ENCODE measurements at regions not wholly inside any gene's neighbourhood (a gene's known extent, or its start where the extent isn't known, plus 50 kb on each side); places are given as distances from the start of the nearest gene placed in this dataset.

DNA sequence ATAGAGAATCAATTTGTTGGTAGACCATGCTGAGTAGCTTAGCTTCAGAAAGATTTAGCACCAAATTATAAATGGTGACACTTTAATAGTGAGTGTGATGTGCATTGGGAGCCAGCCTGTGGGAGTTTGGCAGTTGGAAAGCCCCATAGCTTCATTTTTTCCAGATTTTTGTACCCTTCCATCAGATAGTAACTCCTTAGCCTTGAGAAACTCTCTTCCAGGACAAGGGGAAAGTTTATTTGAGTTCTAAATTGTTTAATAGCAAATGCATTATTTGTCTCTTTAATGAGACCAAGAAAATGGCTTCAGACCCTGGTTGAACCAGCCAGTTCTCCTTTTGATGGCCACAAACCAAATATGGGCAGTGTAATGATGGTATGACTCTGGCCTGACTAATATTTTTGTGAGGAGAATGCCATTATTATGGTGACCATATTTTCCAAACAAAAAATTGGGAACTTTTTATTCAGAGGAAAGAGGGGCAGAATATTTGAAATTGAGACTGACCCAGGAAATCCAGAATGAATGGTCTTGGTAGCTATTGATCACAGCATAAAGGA lies 49.8 kb downstream of the PLCE1 start:
- TF ChIP-seq GATA3 (IDR thresholded peaks at IDR 0.05; ENCODE audit: low read depth, low read length) (no peak), GATA2 (IDR thresholded peaks at IDR 0.05; ENCODE audit: low read depth, low read length) (no peak)

DNA sequence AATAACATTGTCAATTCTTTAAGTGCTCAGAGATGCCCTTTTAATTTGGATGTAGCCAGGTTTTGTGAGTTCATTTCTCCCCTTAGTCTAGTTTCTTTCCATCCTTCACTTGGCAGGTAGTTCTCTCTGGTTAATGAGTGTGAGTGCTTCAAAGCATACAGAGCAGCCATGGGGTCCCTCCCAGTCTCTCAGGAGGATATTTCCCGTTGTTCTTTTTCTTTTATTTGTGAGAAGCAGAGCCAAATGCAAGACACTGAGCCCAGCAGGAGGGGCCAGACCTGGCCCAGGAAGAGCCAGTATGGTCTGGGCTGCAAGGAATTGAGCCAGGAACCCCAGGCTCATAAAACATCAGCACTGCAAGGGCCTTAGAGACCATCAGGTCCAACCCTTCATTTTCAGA lies 52.4 kb downstream of the PLCE1 start:
- TF ChIP-seq GATA2 (IDR thresholded peaks at IDR 0.05; ENCODE audit: low read depth, low read length) (no peak), GATA3 (IDR thresholded peaks at IDR 0.05; ENCODE audit: low read depth, low read length) (no peak)

DNA sequence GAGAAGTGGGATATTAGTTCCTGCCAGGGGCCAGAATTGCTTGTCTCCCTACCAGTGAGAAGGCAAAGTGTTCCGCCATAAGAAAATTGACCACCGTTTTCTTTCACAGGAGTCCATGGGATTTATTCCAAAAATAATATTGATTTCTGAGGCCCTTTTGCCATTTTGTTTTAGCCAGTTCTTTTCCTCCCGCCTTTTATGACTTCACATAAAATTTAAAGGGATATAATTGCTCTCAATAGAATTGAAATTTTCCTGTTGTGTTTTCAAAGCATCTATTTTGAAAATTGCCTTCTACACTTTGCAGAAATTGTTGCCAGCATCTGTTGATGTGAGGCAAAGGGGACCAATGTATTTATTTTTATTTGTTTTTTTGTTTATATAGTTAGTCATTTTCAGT lies 53.6 kb downstream of the PLCE1 start:
- TF ChIP-seq GATA2 (IDR thresholded peaks at IDR 0.05; ENCODE audit: low read depth, low read length) (no peak), GATA3 (IDR thresholded peaks at IDR 0.05; ENCODE audit: low read depth, low read length) (no peak)

DNA sequence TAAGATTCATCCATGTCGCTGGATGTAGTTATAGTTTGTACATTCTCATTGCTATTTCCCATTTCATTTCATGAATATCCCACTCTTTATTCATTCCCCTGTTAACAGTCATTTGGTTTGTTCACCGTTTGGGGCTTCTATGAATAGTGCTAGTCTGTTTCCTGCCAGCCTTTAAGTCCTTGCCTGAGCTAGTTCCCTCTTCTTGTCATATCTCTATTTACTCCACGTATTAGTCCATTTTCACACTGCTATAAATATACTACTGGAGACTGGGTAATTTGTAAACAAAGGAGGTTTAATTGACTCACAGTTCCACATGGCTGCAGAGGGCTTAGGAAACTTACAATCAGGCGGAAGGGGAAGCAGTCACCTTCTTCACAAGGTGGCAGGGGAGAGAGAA lies 56.2 kb downstream of the PLCE1 start:
- TF ChIP-seq GATA2 (IDR thresholded peaks at IDR 0.05; ENCODE audit: low read depth, low read length) (no peak), GATA3 (IDR thresholded peaks at IDR 0.05; ENCODE audit: low read depth, low read length) (no peak)

DNA sequence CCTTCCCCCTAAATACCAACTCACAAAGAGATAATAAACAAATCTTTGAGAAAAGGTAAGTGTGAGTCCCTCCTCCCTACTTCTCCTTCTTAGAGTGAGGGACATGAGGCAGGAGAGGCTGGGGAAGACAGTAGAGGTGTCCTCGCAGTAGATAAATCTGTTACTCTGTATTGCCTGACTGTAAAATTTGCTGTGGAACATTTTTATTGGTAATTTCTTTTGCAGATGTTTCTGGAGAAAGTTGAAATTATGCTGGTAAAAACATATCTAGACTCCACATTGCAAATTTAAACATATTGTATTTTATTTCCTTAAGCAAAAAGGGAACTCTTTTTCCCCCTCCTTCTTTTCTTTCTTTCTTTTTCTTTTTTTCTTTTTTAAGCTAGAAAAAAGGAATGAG lies 58.5 kb downstream of the PLCE1 start:
- TF ChIP-seq GATA3 (IDR thresholded peaks at IDR 0.05; ENCODE audit: low read depth, low read length) (no peak), GATA2 (IDR thresholded peaks at IDR 0.05; ENCODE audit: low read depth, low read length) (no peak)

DNA sequence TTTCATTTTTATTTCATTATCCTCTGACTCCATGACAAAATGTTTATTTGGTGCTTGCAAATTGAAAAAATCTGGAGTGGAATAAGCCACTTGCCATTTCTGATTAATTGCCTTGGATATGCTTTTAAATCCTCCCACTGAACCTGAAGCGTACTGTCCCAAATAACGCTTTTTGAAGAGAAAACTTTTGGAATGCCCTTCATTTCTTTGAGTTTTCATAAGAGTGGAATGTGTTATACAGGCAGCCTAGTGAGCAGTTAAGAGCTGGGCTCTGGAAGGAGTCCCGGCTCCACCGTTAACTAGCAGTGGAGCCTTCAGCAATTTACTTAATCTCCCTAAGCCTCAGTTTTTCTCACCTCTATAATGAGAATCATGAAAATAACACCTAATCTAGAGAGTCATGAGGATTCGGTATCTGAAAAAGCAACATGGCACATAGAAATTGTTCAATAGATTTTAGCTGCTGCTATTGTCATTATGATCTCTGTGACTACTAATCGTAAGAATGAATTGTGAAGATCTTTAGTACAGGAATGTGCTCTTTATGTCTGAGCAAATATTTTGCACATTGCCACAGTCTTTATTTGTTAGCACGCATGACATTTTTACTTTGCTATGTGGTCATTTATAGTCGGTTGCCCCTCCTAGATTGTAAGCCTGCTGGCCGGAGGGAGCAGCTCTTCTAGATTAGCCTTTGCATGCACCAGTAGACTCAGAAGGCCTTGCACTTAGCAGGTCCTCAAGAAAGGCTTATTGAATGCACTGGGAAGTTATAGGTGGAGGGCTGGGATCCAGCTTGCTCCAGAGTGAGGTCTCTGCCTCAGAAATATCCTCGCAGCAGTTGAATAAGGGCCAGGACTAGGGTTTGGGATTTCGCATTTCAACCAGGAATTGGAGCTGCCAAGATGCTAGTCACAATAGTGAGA lies 59.4 kb downstream of the PLCE1 start:
- no peak for TF ChIP-seq GATA3 (IDR thresholded peaks at IDR 0.05; ENCODE audit: low read depth, low read length)
- no peak for TF ChIP-seq GATA2 (IDR thresholded peaks at IDR 0.05; ENCODE audit: low read depth, low read length)

DNA sequence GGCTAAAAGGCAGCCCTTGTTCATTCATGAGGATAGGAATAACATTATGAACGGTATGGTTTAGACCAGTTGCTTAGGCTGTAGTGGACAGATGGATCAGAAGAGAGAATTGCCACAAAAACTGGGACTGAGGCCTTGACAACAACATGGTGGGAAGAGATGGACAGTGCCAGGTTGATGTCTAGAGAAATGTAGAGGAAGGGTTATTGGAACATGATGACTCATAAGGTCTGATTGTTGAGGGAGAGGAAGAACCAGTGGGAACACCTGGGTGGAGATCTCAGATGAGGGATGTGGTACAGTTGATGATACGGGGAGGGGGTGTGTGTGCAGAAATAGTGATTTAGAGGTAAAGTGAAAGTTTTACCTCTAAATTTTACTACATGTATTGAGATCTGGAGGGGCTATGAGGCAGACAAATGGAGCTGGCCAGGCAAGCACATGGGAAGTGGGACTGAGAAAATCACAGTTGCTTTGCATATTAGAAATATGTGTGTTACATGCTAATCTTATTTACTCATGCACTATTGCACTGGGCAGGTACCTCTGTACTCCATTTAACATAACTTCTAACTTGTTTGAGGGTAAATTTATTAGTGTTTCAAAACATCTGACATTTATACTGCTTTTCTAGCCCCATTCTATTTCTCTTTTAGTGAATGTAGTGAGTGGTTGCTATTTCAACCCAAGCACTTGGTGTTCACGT lies 65.6 kb downstream of the PLCE1 start:
- TF ChIP-seq GATA2 (IDR thresholded peaks at IDR 0.05; ENCODE audit: low read depth, low read length) = no peak
- TF ChIP-seq GATA3 (IDR thresholded peaks at IDR 0.05; ENCODE audit: low read depth, low read length) = no peak

DNA sequence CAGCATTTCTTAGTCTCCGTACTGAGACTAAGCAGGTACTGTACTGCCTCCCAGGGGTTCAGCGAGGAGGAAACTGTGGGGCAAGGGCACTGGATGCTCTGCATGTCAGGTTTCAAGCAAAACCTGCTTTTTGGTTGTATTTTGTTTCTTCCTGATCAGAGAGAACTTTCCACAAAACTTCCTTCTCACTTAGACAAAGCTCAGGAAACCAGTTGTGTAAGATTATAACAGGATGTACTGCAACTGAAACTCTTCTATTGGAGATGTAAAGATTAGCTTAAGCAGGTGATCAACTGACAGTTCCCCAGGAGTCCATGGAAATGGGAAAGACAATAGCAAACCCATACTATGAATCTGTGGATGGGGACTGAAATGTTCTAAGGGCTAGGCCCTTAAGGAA lies 67.3 kb downstream of the PLCE1 start:
- TF ChIP-seq GATA2 (IDR thresholded peaks at IDR 0.05; ENCODE audit: low read depth, low read length) = no peak
- no peak for TF ChIP-seq GATA3 (IDR thresholded peaks at IDR 0.05; ENCODE audit: low read depth, low read length)

DNA sequence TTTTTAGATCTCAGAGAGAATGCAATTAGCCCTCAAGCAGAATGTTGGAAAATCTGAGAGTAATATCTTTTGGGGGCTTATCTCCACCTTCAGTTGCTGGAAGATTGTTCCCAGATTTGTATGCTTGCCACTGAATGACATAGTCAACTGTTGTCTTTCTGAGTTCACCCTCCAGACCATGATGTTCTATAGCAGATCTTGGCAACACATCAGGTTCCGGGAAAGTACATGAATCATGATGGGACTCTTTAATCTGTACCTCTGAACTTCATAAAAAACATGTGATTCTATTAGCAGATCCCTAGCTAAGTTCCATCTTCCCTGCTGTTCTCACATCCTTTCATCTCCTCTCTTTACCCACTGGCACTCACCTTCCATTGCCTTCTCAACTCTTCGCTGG lies 68.9 kb downstream of the PLCE1 start:
- no peak for TF ChIP-seq GATA3 (IDR thresholded peaks at IDR 0.05; ENCODE audit: low read depth, low read length)
- TF ChIP-seq GATA2 (IDR thresholded peaks at IDR 0.05; ENCODE audit: low read depth, low read length) = no peak

DNA sequence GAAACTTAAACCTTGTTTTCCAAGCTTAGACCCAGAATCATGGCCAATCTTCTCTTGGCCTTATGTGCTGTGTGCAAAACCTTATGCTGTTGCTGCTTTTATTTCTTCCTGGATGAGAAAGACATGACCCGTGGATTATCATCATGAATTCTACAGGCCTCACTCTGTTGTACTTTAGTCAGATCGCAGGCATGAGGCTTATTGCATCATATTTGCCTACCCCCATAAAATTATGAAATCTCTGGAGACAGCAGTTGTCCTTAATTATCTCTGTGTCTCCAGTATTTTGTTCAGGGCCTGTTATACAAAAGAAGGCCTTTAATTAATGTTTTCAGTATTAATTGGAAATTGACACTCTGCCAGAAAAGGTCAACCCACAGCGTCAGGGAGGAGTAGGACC lies 71.6 kb downstream of the PLCE1 start:
- TF ChIP-seq GATA2 (IDR thresholded peaks at IDR 0.05; ENCODE audit: low read depth, low read length) (no peak), GATA3 (IDR thresholded peaks at IDR 0.05; ENCODE audit: low read depth, low read length) (no peak)

DNA sequence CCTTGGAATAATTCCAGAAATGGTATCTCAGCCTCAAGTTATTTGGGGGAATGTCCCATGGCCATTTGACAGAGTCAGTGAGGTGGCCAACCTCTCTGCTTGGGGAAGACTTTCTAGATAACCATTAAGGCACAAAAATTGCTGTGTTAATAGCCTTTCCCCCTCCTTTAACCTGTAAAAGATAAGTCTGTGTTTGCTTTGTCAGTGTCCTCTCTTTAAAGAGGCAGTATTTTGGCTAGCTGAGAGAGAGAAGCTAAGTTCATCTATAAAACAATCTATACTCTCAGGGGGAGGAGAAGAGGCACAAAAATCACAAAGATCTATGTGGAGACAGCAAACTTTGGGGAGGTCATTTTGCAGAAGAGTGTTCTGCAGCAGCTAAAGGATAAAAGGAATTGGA lies 72.1 kb downstream of the PLCE1 start:
- TF ChIP-seq GATA3 (IDR thresholded peaks at IDR 0.05; ENCODE audit: low read depth, low read length) = no peak
- no peak for TF ChIP-seq GATA2 (IDR thresholded peaks at IDR 0.05; ENCODE audit: low read depth, low read length)

DNA sequence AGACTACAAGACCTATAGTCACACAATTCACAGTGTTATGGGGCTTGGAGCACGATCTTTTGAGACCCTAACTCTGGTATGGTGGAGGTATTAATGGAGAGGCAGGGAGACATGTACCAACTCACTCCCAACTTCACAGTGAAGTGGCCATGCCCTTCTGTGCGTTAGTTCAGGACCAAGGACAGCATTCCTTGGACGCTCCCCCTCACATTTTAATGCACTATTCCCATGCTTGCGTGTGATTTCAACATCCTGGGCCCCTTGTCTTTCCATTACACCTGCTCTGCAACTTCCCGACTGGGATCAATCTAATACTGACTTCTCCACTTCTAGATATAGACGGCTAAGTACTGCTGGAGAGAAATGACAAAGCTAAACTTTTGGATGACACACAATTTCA lies 72.7 kb downstream of the PLCE1 start:
- TF ChIP-seq GATA3 (IDR thresholded peaks at IDR 0.05; ENCODE audit: low read depth, low read length) (no peak), GATA2 (IDR thresholded peaks at IDR 0.05; ENCODE audit: low read depth, low read length) (no peak)

DNA sequence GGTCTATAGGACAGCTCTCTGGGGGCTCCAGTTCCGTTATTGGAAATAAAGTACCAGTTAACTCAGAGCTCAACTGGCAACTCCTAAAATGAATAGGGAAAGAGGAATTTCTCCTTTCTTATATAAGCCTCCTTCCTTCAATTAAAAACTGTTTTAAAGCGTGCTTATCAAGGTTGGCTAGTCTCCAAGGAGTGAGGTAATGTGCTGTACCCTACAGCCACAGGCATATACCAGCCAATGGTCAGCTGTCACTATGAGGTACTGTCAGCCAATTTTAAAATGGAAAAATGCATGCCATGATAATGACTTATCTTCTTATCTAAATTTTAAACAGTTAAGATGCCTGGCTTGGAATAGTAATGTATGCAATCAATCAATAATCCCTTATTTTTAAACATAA lies 76.2 kb downstream of the PLCE1 start:
- TF ChIP-seq GATA2 (IDR thresholded peaks at IDR 0.05; ENCODE audit: low read depth, low read length) (no peak), GATA3 (IDR thresholded peaks at IDR 0.05; ENCODE audit: low read depth, low read length) (no peak)

DNA sequence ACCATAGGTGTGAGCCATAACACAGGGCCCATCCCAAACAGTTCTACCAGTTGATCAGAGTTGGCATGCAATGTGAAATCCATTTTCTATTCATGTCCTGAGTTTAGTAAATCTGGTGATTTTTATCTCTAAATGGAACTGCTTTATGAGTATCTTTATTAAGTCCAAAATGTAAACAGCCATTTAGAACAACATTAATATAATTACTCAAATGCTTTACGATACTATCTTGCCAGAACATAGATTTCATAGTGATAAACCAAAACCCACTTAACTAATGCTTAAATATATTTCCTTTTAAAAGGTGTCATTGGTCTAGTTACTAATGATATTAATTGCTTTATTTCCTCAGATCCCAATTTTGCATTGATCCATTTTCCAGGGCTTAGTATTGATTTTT lies 80.7 kb downstream of the PLCE1 start:
- TF ChIP-seq GATA3 (IDR thresholded peaks at IDR 0.05; ENCODE audit: low read depth, low read length) = no peak
- 0 out of 2 replicates have a peak, but pooled peaks have one; percentile 31 for TF ChIP-seq GATA2 (IDR thresholded peaks at IDR 0.05; ENCODE audit: low read depth, low read length)

DNA sequence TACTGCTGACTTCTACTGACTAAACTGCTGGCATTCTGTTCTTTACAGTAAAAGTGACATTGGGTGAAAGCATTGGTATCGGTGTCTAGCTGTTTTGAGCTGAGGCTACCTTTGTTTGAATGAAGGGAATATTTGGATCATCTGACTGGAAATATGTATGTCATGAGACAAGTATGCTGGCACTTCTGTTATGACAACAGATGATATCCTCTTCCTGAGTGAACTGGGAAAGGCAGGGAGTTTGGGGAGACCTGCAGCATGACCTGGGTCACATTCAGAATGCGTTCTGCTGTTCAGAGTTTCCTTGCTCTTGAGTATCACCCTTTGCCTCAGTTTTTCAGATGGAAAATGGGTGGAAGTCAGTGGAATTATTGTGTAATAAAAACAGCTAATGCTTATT lies 81.8 kb downstream of the PLCE1 start:
- TF ChIP-seq GATA2 (IDR thresholded peaks at IDR 0.05; ENCODE audit: low read depth, low read length) (no peak), GATA3 (IDR thresholded peaks at IDR 0.05; ENCODE audit: low read depth, low read length) (no peak)

Data from SH-SY5Y (cell line).